LNCAP (cell line): ENCODE measurements at regions not wholly inside any gene's neighbourhood (a gene's known extent, or its start where the extent isn't known, plus 50 kb on each side); places are given as distances from the start of the nearest gene placed in this dataset.

Experiments used
- TF ChIP-seq, protein P1 (sequence below): fragments of 450-650 bp; IDR thresholded peaks from 2 replicates; pipeline ENCODE4 v1.5.1; 2017; ENCODE audit warnings: mild to moderate bottlenecking

- TF ChIP-seq, protein P1, sequence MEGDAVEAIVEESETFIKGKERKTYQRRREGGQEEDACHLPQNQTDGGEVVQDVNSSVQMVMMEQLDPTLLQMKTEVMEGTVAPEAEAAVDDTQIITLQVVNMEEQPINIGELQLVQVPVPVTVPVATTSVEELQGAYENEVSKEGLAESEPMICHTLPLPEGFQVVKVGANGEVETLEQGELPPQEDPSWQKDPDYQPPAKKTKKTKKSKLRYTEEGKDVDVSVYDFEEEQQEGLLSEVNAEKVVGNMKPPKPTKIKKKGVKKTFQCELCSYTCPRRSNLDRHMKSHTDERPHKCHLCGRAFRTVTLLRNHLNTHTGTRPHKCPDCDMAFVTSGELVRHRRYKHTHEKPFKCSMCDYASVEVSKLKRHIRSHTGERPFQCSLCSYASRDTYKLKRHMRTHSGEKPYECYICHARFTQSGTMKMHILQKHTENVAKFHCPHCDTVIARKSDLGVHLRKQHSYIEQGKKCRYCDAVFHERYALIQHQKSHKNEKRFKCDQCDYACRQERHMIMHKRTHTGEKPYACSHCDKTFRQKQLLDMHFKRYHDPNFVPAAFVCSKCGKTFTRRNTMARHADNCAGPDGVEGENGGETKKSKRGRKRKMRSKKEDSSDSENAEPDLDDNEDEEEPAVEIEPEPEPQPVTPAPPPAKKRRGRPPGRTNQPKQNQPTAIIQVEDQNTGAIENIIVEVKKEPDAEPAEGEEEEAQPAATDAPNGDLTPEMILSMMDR = no peak
Measured at GRCh38 chr2:7417845-7418742, 500.9 kb downstream of the RNF144A start.

DNA sequence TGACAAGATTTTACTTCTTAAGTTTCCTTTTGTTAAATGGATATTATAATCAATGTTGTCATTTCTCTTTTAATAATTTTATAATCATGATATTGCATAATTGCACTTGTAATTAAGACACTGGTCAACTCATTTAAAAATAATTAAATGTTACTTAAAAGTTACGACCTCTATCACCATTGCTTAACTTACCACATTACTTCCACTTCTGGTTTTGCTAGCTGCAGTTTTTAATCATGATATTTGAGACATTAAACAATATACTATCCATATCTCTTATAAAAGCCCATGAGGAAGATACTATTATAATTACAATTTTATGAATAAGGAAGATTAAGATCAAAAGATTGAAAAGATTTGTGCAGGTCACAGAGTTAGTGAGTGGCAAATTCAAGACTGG is 502.0 kb downstream of the RNF144A start:
- TF ChIP-seq, protein P1 = no peak

GRCh38 chr2:7419814-7420311 is 502.7 kb downstream of the RNF144A start:
- TF ChIP-seq, protein P1 = no peak

- TF ChIP-seq, protein P1 = no peak
Measured at GRCh38 chr2:7420530-7420929, 503.3 kb downstream of the RNF144A start.

GRCh38 chr2:7424481-7424880 is 507.3 kb downstream of the RNF144A start:
- TF ChIP-seq, protein P1 = no peak

DNA sequence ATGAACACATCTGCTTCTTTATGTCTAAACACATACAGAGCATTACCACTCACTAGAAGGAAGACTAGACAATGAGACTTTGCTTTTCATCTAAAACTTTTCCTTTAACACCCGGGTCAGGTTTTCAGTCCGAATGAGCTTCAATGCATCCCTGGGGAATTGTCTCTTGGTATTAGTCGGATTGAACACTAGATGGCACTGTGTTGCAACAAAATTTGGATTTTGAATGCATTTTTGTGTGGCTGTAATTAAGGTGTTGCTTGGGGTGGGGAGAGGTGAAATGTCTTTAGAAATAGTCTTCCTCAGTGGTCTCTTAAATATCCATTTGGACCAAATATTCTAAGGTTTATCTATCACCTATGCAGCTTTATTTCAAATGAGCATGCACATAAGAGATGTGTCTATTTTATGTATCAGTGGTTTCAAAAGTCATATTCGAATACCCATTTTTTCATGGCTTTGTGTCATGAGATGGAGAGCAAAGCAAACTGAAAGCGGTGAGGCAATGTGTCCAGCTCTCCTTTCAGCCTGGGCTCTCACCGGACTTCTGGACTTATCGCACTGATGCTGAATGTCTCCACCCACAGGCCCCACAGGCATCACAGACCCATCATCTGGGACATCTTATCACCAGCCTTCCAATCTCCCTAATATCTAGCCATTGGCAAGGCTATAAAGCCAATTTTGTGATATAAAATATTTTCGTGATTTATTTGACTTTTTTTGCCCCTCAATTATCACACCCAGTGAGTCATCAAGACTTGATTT is 510.3 kb downstream of the RNF144A start:
- TF ChIP-seq, protein P1 = peak; percentile 59

GRCh38 chr2:7428454-7429204 is 511.4 kb downstream of the RNF144A start:
- TF ChIP-seq, protein P1 = no peak
